NCI-H82 treated with DMSO at 0.1 percent for 48 hours (cell line): ENCODE measurements at regions not wholly inside any gene's neighbourhood (a gene's known extent, or its start where the extent isn't known, plus 50 kb on each side); places are given as distances from the start of the nearest gene placed in this dataset.

Source experiments
- DNase-seq: peaks from one replicate; lab custom pipeline; 2025; ENCODE audit not compliant: unreplicated experiment; lab: John Stamatoyannopoulos, UW

DNA sequence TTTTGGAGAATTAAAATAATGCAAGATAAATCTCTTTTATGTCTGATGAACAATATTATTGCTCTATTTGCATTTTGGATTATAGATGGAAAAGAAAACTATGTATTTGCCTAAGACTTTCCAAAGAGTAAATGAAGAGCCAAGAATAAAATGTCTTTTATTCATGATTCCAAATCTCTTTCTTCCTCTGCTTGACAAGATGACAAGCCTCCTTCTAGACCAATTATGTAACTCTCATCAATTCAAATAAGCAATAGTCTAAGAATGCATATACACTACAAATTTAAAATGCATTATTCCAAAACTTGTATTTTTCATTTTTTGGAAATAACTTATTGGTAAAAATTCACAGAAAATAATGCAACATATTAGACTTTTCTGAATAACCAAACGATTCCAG lies 377.3 kb downstream of the GASK1B start:
- DNase-seq, result no peak

GRCh38 chr4:157792716-157793115 lies 380.1 kb downstream of the GASK1B start:
- DNase-seq, result no peak

- DNase-seq, result no peak
Measured at GRCh38 chr4:157791236-157791635, 381.6 kb downstream of the GASK1B start.

- no peak for DNase-seq
Measured at GRCh38 chr4:157787618-157788017, 385.2 kb downstream of the GASK1B start.

DNA sequence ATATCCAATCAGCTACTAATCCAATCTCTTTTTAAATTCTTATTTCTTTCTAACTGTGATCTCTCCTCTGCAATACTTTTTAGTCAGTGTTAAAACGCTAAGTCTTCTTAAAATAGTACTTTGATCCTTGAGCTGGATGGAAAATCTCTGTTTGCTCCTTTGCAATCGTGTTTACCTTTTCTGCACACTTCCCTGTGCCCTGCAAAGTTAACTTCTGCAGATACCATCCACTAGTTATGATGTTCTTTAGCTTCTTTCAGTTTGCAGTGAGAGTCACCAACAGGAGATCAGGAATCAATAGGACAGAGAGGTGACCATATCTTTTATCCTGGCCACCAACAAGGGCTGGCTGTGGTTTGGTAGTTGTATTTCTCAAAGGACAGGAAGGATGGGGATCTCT lies 391.5 kb downstream of the GASK1B start:
- DNase-seq, result no peak

DNA sequence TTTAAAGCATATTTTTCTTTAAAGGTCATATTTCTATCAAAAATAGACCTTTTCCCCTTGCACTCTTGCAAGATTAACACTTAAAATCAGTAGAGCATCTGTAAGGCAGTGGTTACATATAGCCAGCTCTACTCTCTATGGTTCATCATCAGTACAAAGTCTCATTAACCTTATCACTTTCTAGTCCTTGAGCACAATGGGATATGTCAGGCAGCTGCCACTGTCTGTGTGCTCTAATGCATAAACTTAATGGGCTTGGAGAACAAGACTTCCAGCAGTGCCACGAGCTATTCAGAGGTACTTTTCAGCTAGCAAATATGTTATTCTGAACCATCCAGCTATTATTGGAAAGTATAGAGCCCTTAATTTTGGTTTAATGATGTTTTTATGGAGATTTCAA lies 393.7 kb downstream of the GASK1B start:
- peak; percentile 35 for DNase-seq

DNA sequence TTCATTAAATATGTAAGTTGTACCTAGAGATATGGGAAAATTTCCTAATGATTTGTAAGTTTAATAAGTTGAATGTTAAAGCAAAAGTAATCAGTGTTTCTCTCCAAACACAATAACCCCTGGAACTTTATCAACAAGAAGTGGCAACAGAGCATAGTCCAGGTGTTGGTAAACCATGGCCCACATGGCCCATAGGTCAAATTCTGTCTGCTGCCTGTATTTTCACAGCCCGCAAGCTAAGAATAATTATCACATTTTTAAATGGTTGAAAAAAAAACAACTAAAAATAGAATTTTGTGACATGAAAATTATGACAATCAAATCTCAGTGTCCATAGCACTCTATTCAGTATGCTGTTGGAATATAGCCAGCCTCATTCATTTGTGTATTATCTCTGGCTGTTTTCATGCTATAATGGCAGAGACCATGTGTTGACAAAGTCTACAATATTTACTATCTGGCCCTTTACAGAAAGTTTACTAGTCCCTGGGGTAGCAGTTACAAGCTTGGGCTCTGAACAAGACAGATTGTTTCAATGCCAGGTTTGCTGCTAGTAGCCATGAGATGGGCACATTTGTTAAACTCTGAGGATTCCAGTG lies 395.8 kb downstream of the GASK1B start:
- DNase-seq, result no peak

DNA sequence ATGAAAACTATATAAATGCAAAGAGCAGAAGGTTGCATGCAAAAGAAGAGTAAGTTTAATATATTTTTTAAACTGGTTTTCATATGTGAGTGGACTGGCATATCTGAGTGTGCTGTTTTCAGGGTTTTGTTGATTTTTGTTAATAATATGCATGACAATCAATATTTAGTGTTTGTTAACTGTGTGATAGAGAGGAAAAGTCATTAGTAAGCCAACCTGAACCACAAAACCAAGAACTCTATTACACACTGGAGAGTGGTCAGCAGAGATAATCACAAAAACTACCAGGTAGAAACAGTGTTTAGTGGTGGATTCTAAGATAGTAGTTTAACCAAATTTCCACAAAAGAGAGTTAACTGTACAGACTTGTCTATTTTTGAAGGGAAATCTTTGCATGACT lies 396.9 kb downstream of the GASK1B start:
- no peak for DNase-seq

DNA sequence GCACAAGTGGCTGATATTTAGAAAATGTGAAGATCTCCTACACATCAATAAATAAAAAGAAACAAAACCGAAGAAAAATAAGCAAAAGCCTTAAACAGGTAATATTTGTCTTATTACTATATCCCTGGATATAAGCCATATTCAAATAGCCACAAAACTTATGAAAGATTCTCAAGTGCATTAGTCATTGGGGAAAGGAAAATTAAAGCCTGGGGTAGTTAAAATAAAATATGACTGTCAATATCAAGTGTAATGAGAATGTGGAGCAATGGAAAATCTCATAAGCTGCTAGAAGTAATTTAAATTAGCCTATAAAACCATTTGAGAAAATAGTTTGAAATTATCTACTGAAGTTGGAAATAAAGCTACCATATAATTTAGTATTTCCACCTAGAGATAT lies 399.9 kb downstream of the GASK1B start:
- DNase-seq, result no peak

DNA sequence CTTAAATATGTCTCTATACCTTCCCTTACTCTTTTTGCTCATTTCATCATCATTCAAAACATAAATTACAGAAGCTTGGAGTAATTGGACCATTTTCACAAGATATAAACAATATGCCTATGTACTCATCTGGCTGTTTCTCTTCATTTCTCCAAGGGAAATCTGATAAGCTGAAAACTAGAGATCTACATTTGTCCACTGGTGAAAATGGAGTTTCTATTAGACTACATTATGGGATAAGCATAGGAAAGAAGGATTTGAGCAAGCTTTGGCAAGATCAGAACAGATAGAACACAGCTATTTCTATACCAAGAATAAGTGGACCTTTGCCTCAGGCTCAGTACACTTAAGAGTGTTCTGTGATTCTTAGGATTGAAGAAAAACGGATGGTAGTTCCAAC lies 404.4 kb downstream of the GASK1B start:
- no peak for DNase-seq

DNA sequence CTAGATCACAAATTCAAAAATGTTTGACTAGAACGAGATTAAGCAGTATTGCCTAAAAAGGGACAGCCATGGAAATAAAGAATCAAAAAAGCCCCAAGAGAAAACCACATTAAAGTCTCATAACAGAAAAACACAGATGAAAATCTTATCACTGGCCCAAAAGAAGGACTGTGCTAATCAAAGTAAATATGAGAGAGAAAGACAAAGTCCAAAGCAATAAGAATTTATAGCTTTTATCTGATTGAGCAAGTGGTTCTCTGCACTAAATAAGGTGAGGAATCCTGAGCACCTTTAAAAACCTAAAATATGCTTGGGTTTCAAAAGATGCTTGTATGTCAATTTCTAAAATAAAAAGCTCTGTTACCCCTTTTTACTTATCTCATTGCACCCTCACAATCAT lies 409.3 kb downstream of the GASK1B start:
- no peak for DNase-seq

DNA sequence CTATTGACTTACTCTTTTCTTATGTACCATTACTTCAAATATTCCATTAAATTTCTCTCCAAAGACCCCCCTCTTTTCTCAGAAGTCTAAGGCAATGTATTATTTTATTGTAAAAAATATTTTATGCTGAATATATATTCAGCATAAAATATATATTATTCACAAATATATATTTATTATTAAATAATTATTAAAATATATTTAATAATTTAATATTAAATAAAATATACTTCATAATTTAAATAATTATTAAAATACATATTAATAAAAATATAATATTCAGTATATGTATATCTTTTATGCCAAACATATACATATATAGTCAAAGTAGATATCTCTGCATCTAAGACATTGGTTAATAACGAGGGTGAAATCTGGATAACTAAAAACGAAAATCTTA lies 418.4 kb downstream of the GASK1B start:
- no peak for DNase-seq

DNA sequence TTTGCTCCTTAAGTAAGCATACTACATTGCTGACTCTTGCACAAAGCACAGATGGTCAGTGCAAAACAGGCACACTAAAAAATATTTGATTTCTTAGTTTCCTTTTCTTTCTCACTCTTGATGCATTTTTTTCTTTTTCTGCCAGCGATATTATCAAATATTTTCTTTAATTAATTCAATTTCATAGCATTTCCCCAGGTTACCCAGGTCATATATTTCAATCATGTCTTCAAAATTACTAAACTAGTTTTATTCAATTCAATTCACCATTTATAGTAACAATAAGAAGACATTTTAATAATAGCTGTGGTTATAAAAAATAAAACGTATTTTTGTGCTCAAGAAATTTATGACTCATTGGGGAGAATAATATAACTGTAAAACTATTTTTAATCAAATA lies 421.2 kb downstream of the GASK1B start:
- no peak for DNase-seq

GRCh38 chr4:157741642-157742041 lies 431.2 kb downstream of the GASK1B start:
- DNase-seq, result no peak

GRCh38 chr4:157739242-157739641 lies 433.6 kb downstream of the GASK1B start:
- no peak for DNase-seq

DNA sequence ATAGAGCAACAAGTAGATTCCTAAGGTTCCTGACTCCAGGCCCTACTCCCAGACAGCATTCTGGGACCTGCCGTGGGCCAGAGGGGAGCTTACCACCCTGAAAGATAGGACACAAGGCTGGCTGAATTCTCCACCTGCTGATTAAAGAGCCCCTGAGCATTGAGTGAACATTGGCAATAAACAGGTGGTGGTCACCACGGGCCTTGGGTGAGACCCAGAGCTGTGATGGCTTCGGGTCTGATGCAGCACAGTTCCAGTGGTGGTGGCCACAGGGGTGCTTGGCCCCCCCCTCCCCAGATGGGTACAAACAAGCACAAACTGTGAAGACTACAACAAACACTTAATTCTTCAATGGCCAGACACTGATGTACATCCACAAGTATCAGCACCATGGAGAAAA lies 444.6 kb downstream of the GASK1B start:
- no peak for DNase-seq

DNA sequence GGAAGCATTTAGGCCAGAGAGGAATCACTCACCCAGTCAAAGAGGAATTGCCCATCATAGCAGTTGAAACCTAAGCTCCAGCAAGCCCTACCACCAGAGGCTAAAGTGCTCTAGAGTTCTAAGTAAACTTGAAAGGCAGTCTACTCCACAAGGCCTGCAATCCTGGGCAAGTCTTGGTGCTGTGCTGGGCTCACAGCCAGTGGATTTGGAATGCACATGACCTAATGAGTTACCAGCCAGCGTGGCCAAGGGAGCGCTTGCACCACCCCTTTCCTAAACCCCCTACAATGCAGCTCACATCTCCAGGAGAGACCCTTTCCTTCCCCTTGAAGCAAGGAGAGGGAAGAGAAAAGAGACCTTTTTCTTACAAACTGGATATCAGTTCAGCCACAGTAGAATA lies 445.7 kb downstream of the GASK1B start:
- DNase-seq, result no peak

DNA sequence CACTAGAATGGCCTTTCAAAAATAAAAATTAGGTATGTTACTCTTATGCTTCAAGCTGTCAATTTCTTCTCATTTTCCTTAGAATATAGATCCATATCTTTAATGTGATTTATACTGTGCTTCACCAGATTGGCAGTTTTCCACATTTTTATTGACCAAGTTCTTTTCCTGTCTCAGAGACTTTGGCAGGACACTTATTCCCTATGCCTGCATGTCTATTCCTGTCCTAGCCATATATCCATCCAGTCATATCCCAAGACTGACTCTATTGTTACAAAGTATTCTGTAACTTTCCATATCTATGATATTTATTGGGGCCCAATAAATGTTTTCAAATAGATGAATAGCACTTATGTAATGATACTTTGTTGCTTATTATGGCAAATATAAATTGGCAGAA lies 450.7 kb downstream of the GASK1B start:
- no peak for DNase-seq

DNA sequence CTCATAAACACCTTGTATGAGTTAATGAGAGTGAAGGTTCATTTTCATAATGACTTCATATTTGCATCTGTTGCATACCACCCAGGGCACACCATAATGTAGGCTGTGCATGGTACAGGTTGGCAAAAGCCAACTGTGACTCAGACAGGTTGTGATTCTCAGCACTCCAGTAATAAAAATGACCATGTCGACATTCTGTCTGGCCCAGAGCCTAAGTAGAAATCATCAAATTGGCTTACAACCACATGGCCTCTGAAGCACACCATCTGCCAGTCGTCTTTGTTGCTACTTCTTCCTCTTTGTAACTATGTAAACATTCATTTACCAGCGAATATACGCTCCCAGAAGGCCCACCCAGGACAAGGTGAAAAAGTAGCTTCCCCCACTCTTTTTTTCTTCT lies 459.5 kb downstream of the GASK1B start:
- DNase-seq, result peak; percentile 97

- no peak for DNase-seq
Measured at GRCh38 chr4:157706155-157706554, 466.7 kb downstream of the GASK1B start.

DNA sequence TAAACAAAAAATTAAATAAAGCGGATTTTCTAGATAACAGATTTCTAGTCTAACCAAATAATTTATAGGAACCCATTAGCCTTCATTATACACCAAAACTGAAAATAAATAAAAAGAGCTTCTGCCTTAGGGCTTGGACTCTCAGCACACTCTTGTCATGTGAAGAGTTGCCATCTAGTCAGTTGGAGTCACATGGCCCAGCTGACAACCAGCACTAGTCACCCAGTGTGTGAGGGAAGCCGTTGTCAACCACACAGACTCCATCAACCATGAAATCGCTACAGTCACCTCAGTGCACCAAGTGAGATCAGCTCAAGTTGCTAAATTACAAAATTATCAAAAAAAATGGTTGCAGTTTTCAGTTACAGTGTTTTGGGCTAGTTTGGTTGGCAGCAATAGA lies 470.0 kb downstream of the GASK1B start:
- DNase-seq, result no peak

DNA sequence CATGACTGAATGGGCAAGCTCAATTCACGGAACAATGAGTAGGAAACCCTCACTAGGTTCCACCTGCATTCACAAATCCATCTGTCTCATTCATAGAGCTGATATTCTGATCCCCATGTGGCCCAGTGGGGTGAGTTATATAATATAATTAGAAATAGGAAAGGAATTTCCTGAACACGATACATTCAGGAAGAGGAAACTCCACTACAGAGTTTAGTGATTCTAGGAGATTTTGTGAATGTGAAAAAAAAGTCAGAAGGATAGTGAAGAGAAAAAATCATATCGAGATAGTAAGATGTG lies 471.2 kb downstream of the GASK1B start:
- DNase-seq, result no peak

GRCh38 chr4:157700898-157701694 lies 471.7 kb downstream of the GASK1B start:
- DNase-seq, result no peak
